H9 (cell line): ENCODE measurements at regions not wholly inside any gene's neighbourhood (a gene's known extent, or its start where the extent isn't known, plus 50 kb on each side); places are given as distances from the start of the nearest gene placed in this dataset.

Source experiments
- DNase-seq: peaks from one replicate; pipeline ENCODE4 v3.0.0-alpha.2; 2017
- H2AFZ ChIP-seq: one replicate; pipeline ENCODE4 v1.6.1; 2013; ENCODE audit warnings: mild to moderate bottlenecking, low read length, control low read depth, moderate library complexity
- H2AK5ac ChIP-seq: 2 replicates; pipeline ENCODE4 v1.6.1; 2013; ENCODE audit warnings: low read length, control low read depth, mixed read lengths; ENCODE audit not compliant: insufficient read length
- H2BK120ac ChIP-seq: one replicate; pipeline ENCODE4 v1.6.1; 2013; ENCODE audit warnings: low read depth, mild to moderate bottlenecking, low read length, control low read depth, inconsistent platforms; ENCODE audit not compliant: poor library complexity, severe bottlenecking
- H2BK12ac ChIP-seq: 2 replicates; pipeline ENCODE4 v1.6.1; 2013; ENCODE audit warnings: low read length, control low read depth, mixed read lengths, low read depth; ENCODE audit not compliant: insufficient read length
- H2BK15ac ChIP-seq: 2 replicates; pipeline ENCODE4 v1.6.1; 2013; ENCODE audit warnings: low read depth, low read length, control low read depth
- H2BK20ac ChIP-seq: one replicate; pipeline ENCODE4 v1.6.1; 2013; ENCODE audit warnings: low read depth, mild to moderate bottlenecking, low read length, control low read depth, inconsistent platforms; ENCODE audit not compliant: poor library complexity, severe bottlenecking
- H2BK5ac ChIP-seq: 2 replicates; pipeline ENCODE4 v1.6.1; 2013; ENCODE audit warnings: low read length, control low read depth, mixed read lengths; ENCODE audit not compliant: insufficient read length
- H3K14ac ChIP-seq: 2 replicates; pipeline ENCODE4 v1.6.1; 2013; ENCODE audit warnings: low read length, control low read depth; ENCODE audit not compliant: insufficient read depth
- H3K18ac ChIP-seq: 2 replicates; pipeline ENCODE4 v1.6.1; 2013; ENCODE audit warnings: low read depth, mild to moderate bottlenecking, mixed read lengths, low read length, control low read depth; ENCODE audit not compliant: insufficient read length
- H3K23ac ChIP-seq: 2 replicates; pipeline ENCODE4 v1.6.1; 2013; ENCODE audit warnings: low read length, control low read depth, mixed read lengths, low read depth; ENCODE audit not compliant: insufficient read length
- H3K23me2 ChIP-seq: 2 replicates; pipeline ENCODE4 v1.6.1; 2013; ENCODE audit warnings: low read depth, mild to moderate bottlenecking, mixed read lengths, low read length, control low read depth; ENCODE audit not compliant: insufficient read length, poor library complexity, severe bottlenecking
- H3K27ac ChIP-seq: 2 replicates; pipeline ENCODE4 v1.5.1; 2013; ENCODE audit warnings: low read length, control low read depth, mixed read lengths, low read depth; ENCODE audit not compliant: insufficient read length
- H3K27me3 ChIP-seq: 2 replicates; pipeline ENCODE4 v1.6.1; 2013; ENCODE audit warnings: low read length, control low read depth, inconsistent platforms; ENCODE audit not compliant: insufficient read depth
- H3K4ac ChIP-seq: 2 replicates; pipeline ENCODE4 v1.6.1; 2013; ENCODE audit warnings: low read depth, mild to moderate bottlenecking, control low read depth, inconsistent platforms, low read length, moderate library complexity
- H3K4me1 ChIP-seq: 2 replicates; pipeline ENCODE4 v1.6.1; 2013; ENCODE audit warnings: low read length, control low read depth, inconsistent platforms; ENCODE audit not compliant: insufficient read depth
- H3K4me2 ChIP-seq: 2 replicates; pipeline ENCODE4 v1.6.1; 2013; ENCODE audit warnings: low read length, control low read depth, mixed read lengths; ENCODE audit not compliant: insufficient read length, insufficient read depth
- H3K56ac ChIP-seq: 2 replicates; pipeline ENCODE4 v1.6.1; 2013; ENCODE audit warnings: low read depth, mild to moderate bottlenecking, mixed read lengths, low read length, control low read depth; ENCODE audit not compliant: insufficient read length
- H3K79me1 ChIP-seq: 2 replicates; pipeline ENCODE4 v1.6.1; 2013; ENCODE audit warnings: low read depth, mild to moderate bottlenecking, moderate library complexity, low read length, control low read depth, inconsistent platforms; ENCODE audit not compliant: insufficient read depth, poor library complexity, severe bottlenecking
- H3K79me2 ChIP-seq: 2 replicates; pipeline ENCODE4 v1.6.1; 2013; ENCODE audit warnings: low read length, control low read depth, inconsistent platforms; ENCODE audit not compliant: insufficient read depth
- H3K9ac ChIP-seq: 2 replicates; pipeline ENCODE4 v1.6.1; 2013; ENCODE audit warnings: low read length, control low read depth, mixed read lengths; ENCODE audit not compliant: insufficient read length; ENCODE audit errors: extremely low read depth
- H3K9me3 ChIP-seq: one replicate; pipeline ENCODE4 v1.6.1; 2013; ENCODE audit warnings: low read depth, low read length, inconsistent platforms; ENCODE audit not compliant: control insufficient read depth
- H3T11ph ChIP-seq: one replicate; pipeline ENCODE4 v1.6.1; 2013; ENCODE audit warnings: mild to moderate bottlenecking, low read length, control low read depth, inconsistent platforms
- H4K20me1 ChIP-seq: one replicate; pipeline ENCODE4 v1.6.1; 2013; ENCODE audit not compliant: control insufficient read depth, insufficient read length, insufficient read depth
- H4K5ac ChIP-seq: 2 replicates; pipeline ENCODE4 v1.6.1; 2013; ENCODE audit warnings: low read depth, mild to moderate bottlenecking, mixed read lengths, low read length, control low read depth; ENCODE audit not compliant: insufficient read length
- H4K8ac ChIP-seq: replicated peaks from 2 replicates; pipeline ENCODE4 v1.6.1; 2013; ENCODE audit warnings: low read length, control low read depth, mixed read lengths, low read depth; ENCODE audit not compliant: insufficient read length
- H4K91ac ChIP-seq: 2 replicates; pipeline ENCODE4 v1.6.1; 2013; ENCODE audit warnings: low read depth, mild to moderate bottlenecking, moderate library complexity, mixed read lengths, low read length, control low read depth; ENCODE audit not compliant: insufficient read length
- H3K27ac Mint-ChIP-seq, 3 experiments: 2 replicates in 2 of 3; 3 replicates in 1 of 3; pipeline ENCODE4 v1.8.0; 2020 to 2021; ENCODE audit warnings: mixed read lengths in 3 of 3, mild to moderate bottlenecking in 1 of 3, moderate library complexity in 1 of 3
- H3K27me3 Mint-ChIP-seq: 2 replicates; pipeline ENCODE4 v1.8.0; 2021; ENCODE audit warnings: low read depth, mild to moderate bottlenecking, moderate library complexity, mixed read lengths
- H3K36me3 Mint-ChIP-seq, 3 experiments: 2 replicates in 2 of 3; 3 replicates in 1 of 3; pipeline ENCODE4 v1.8.0; 2020 to 2021; ENCODE audit warnings: low read depth in 3 of 3, mixed read lengths in 3 of 3; ENCODE audit not compliant: insufficient read depth in 1 of 3
- H3K4me1 Mint-ChIP-seq, 2 experiments: 2 replicates each; pipeline ENCODE4 v1.8.0; 2020; ENCODE audit warnings: mixed read lengths in 2 of 2
- H3K4me3 Mint-ChIP-seq, 2 experiments: 2 replicates in 1 of 2; 3 replicates in 1 of 2; pipeline ENCODE4 v1.8.0; 2020 to 2021; ENCODE audit warnings: mild to moderate bottlenecking in 2 of 2, mixed read lengths in 2 of 2, moderate library complexity in 1 of 2
- H3K9me3 Mint-ChIP-seq, 2 experiments: 2 replicates in 1 of 2; 3 replicates in 1 of 2; pipeline ENCODE4 v1.8.0; 2020; ENCODE audit warnings: mild to moderate bottlenecking in 2 of 2, mixed read lengths in 2 of 2, moderate library complexity in 1 of 2
- CTCF ChIP-seq: fragments of 200-600 bp; sonication (generic); conservative IDR thresholded peaks from 3 replicates; pipeline ENCODE4 v1.8.0; 2021; ENCODE audit warnings: antibody characterized with exemption, mild to moderate bottlenecking

GRCh38 chr5:90336752-90337151, 72.8 kb downstream of the CETN3 start:
- H3K4me3 Mint-ChIP-seq, result no peak overlapping the region
- DNase-seq, result no peak
- H4K20me1 ChIP-seq, result no peaks in the 10 kb centered on the region
- no peak overlapping the region for H3K4ac ChIP-seq
- no peak overlapping the region for H3K9ac ChIP-seq
- H3K4me2 ChIP-seq, result no peak overlapping the region
- H3K36me3 Mint-ChIP-seq, result no peaks in the 10 kb centered on the region
- H3K23ac ChIP-seq, result no peak overlapping the region
- no peak overlapping the region for H2AK5ac ChIP-seq
- H3K79me1 ChIP-seq, result no peaks in the 10 kb centered on the region
- H3K27ac Mint-ChIP-seq, result no peak overlapping the region
- H3K4me1 Mint-ChIP-seq, result peaks cover 2 to 3% of the 10 kb centered on the region in 2 experiments; a peak in 3 of 4 replicates
- no peak overlapping the region for H3K56ac ChIP-seq
- H3K4me1 ChIP-seq, result peaks cover 3% of the 10 kb centered on the region; the same call in 1 of the 2 replicates
- no peak overlapping the region for H2BK120ac ChIP-seq
- no peaks in the 10 kb centered on the region for H3K9me3 ChIP-seq
- TF ChIP-seq CTCF, result no peak
- H3K27me3 Mint-ChIP-seq, result no peaks in the 10 kb centered on the region; the same call in 1 of the 2 replicates
- no peaks in the 10 kb centered on the region for H3K23me2 ChIP-seq
- no peaks in the 10 kb centered on the region for H3K9me3 Mint-ChIP-seq
- H3K14ac ChIP-seq, result no peak overlapping the region
- H2BK12ac ChIP-seq, result no peak overlapping the region
- H2BK15ac ChIP-seq, result no peak overlapping the region
- no peak overlapping the region for H2AFZ ChIP-seq
- no peak overlapping the region for H4K5ac ChIP-seq
- no peak overlapping the region for H3K18ac ChIP-seq
- no peaks in the 10 kb centered on the region for H3K79me2 ChIP-seq
- no peak overlapping the region for H4K8ac ChIP-seq
- no peak overlapping the region for H2BK5ac ChIP-seq
- H2BK20ac ChIP-seq, result no peak overlapping the region
- H3K27me3 ChIP-seq, result no peaks in the 10 kb centered on the region
- H3T11ph ChIP-seq, result no peak overlapping the region
- no peak overlapping the region for H4K91ac ChIP-seq
- H3K27ac ChIP-seq, result no peak overlapping the region
